Stimulated activated CD8-positive, alpha-beta memory T cell treated with anti-CD3 and anti-CD28 coated beads, Interleukin-2, amount 100 ng/mL, for 48 hours (primary cell): ENCODE measurements at regions not wholly inside any gene's neighbourhood (a gene's known extent, or its start where the extent isn't known, plus 50 kb on each side); places are given as distances from the start of the nearest gene placed in this dataset.

Experiments
- DNase-seq, 2 donors: peaks; one replicate each; pipeline ENCODE4 v3.0.0-alpha.2; 2020; ENCODE audit warnings: low read depth in 2 of 2

- DNase-seq, result no peak
These were observed 1168.3 kb downstream of the BCL11B start for GRCh38 chr14:98103705-98104104.

GRCh38 chr14:98109326-98109725 lies 1162.7 kb downstream of the BCL11B start:
- no peak for DNase-seq

DNA sequence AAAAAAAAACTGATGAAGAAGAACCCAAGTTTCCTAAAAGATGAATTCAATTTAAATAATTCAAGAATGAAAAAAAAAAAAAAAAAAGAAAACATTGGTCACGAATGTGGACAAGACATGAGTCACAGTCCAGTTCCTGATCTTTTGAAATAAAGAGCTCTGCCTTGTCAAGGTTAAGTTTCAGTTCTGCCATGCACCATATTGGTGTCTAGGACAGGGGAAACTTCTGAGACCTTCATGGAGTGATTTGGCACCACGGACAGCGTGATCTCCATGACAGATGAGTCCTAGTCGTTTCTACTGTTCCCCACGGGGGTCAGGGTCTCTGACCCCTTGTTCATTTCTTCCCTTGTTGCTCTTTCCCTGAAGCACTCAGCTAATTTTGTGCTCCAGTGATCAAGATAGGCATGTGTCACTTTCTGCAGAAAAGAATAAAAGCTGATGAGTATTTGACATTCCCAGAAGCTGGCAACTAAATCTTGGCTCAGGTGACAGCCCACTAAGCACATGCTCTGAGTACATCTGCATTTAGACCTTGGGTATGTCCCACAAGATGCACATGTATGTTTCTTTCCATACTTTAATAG lies 1159.7 kb downstream of the BCL11B start:
- no peak for DNase-seq

DNA sequence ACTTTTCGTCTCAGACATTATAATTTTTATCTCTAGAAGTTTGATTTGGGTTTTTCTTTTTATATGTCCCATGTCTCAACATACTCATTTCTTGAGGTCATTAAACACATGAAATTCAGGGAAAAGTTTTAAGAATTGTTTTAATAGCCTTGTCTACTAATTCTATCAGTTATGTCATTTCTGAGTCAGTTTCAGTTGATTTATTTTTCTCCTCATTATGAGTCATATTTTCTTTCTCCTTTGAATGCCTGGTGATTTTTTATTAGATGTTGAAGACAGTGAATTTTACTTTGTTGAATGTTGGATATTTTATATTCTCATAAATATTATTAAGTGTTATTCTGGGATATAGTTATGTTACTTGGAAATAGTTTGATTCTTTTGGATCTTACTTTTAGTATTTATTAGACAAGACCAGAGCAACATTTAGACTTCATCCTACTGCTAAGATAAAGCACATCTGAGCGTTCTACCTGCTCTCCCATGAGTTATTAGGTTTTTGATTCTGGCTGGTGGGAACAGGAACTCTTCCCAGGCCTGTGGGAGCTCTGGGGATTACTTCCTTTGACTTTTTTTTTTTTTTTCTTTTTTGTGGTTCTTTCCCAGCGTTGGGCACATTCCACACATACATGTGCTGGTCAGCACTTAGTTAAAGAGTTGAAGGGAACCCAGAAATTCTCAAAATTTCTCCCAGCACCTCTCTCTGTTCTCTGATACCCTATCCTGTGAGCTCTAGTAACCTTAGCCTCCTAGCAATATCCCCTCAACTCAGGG lies 1157.7 kb downstream of the BCL11B start:
- DNase-seq, result no peak

GRCh38 chr14:98114946-98115345 lies 1157.1 kb downstream of the BCL11B start:
- DNase-seq, result no peak

DNA sequence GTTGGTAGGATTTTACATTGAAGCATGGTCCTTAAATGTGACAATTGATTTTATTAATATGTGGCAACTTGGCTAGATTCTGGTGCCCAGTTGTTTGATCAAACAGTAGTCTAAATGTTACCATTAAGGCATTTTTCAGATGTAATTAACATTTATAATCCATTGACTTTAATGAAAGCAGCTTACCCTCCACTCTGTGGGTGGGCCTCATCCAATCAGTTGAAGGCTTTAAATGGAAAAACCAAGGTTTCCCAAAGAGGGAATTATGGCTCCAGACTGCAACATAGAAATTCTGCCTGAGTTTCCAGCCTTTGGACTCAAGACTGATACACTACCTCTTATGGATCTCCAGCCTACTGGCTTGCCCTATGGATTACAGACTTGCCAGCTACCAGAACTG lies 1153.2 kb downstream of the BCL11B start:
- no peak for DNase-seq

DNA sequence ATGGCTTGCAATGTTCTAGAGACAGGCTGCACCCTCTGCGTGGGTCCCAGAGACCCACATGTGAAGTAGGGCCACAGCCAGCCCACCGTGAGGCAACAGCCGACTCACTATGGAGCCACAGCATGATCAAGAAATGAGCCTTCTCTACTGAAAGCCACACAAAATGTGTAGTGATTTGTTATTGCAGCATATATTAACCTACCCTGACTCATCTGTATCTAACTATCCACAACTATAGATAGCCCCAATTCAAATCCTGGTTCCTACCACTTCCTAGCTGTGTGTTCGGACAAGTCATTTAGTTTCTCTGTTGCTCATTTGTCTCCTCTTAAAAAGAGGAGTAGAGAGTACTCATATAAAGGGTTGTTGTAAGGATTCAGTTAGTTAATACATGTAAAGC lies 1152.3 kb downstream of the BCL11B start:
- DNase-seq, result no peak

GRCh38 chr14:98120831-98121464 lies 1151.0 kb downstream of the BCL11B start:
- no peak for DNase-seq

- no peak for DNase-seq
These were observed 1149.5 kb downstream of the BCL11B start for GRCh38 chr14:98122527-98122926.

GRCh38 chr14:98130691-98131090 lies 1141.3 kb downstream of the BCL11B start:
- no peak for DNase-seq

GRCh38 chr14:98131406-98131805 lies 1140.6 kb downstream of the BCL11B start:
- no peak for DNase-seq

DNA sequence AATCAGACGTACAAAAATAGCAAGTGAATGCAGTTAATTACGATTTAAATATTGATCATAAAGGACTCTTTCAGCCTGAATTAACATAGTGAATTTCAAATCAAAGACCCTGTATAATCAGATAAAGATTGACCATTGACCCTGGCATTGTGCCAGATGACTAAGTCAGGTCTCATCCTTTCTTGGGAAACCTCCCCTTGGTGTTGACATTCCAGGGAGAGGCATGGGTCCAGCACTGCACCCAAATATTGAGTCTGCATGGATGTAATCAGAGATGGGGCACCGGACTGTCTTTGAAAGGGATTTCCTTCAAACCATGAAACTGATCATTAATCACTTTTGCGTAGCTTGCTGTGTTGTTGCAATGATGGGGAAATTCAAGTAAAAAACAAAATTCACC lies 1138.2 kb downstream of the BCL11B start:
- DNase-seq, result no peak

DNA sequence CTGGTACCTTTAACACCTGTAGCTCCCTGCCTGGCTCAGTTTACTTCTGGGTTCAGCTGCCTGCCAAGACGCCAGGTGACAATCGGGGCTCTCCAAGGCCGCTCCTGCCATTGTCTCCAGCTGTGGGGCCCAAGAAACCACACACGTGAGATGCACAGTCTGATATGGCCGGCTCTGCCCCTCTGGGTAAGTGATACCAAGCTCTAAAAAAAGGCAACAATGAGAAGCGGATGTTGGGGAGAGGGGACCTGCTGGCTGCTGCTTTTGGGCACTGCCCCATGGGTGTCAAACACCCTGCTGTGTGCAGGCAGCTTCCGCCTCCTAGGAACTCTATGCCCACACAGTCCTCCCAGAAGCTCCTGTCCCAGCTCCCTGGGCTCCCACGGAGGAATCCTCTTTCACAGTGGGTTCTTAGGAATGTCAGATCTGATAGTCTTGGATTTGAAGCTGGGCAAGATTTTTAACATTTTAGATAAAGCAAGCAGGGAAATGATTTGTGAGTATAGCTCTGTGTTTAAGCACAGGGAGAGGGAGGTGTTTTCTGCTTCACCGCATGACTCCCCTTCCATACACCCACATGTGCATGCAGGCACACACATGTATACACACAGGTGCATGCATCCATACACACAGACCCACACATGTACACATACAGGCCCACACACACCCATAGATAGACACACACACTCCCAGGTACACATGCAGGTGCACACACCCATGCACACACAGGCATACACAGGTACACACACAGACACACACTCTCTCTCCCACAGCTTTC lies 1135.8 kb downstream of the BCL11B start:
- no peak for DNase-seq

DNA sequence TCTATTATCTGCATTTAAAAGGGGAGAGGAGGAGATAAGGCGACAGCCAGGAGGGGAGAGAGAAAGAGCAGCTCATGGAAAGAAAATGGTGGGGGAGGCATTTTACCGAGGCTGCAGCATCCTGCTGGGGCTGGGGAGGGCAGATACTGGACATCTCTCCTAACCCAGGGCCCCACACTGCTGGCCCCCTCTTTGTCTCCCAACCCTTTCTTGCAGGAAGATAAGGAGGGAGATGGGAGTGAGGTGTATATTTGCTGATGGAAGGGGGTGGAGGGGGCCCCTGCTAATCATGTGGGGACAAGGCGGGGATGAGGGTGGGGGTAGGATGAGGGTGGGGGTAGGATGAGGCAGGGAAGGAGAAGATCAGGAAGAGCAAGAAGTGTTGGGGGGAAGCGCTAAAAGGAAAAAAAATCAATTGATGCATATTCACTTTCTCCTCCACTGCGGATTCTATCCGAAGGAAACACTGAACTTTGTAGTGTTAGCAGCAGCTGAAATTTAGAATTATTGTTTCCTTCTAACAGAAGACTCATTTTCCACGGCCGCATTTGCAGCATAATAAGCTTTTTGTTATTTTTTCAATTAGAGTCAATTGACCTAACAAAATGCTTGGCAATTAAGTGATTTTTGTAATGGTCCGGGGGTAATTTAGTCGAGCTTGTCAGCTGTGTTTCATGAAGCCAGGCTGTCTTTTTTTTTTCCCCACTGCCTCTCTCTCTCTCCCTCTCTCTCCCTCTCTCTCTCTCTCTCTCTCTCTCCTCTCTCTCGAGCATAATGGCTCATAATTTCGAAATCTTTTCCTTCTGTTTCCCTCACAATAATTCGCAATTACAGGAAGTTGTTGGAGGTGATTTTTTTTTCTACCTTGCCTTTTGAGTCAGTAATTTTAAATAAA lies 1134.6 kb downstream of the BCL11B start:
- DNase-seq, result no peak

- DNase-seq, result peak; percentile 30 to 38
These were observed 1133.3 kb downstream of the BCL11B start for GRCh38 chr14:98138666-98139065.

DNA sequence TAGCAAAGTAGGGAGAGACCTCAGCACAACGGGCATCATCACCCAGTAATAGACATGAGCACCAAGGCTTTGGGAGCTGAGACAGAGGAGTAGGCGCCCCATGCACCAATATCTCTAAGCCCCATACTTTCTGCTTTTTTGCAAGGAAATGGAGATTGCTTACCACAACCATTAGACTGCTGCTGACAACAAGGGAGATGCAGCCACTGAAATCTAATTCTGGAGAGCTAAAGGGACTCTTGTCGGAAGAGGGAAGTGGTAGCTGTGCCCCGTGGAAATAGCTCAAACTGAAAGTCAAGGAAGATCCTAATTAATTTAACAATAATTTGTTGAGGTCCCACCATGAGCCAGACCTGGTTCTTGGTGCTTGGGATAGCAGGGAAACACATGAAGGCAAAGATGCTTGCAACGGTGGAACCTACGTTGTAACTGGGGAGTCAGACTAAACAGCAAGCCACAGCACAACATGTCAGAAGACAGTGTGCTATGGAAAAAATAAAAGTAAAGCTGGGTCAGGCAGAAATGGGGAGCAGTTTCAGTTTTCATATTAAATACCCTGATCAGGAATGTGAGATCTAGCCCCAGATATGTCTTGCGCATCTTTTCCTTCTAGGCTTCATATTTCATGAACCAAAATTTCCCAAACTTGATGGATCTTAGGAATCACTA lies 1131.0 kb downstream of the BCL11B start:
- DNase-seq, result no peak

DNA sequence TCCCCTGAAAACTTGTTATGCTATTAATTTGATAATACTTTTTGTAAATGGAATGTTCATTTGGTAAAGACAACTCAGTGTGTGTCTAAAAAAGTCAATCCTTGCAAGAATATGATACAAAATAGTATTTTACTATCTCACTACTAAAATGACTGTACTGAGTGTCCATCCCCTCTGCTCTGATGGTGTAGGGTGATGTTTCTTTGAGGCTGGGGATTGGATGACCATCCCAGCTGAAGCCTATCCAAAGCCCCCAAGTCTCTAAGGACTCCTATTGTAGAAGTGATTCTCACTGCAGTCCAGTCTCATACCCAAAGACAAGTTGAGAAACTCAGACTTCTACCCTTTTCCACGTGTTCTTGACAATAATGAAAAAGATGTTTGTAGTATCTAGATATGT lies 1128.4 kb downstream of the BCL11B start:
- no peak for DNase-seq

- no peak for DNase-seq
These were observed 1127.0 kb downstream of the BCL11B start for GRCh38 chr14:98144964-98145363.

DNA sequence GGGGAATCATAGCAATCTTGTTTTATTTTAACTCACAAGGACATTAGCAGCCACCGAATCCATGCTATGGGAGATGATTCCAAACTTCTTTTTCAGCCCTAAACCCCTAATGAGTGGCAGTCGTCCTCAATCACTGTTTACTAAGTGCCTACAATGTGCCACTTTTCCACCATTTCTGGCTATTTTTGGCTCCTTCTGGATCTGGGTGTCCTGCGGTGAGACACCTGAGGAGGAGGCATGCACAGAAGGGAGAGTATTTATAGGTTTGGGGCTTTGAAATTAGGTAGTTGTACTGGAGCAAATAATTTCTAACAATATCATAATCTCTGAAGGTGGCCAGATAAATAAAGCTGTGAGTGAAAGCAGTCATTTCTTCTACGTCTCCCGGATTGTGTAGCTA lies 1125.6 kb downstream of the BCL11B start:
- no peak for DNase-seq

GRCh38 chr14:98154254-98154653 lies 1117.7 kb downstream of the BCL11B start:
- no peak for DNase-seq

- DNase-seq, result no peak
These were observed 1115.6 kb downstream of the BCL11B start for GRCh38 chr14:98156411-98156810.
